Caco-2 (cell line): ENCODE measurements at regions not wholly inside any gene's neighbourhood (a gene's known extent, or its start where the extent isn't known, plus 50 kb on each side); places are given as distances from the start of the nearest gene placed in this dataset.

Experiments
- BruUV-seq: library from RNA; stranded (reverse); fragments of 400-500 nt; replicated peaks from 2 replicates; lab custom pipeline; 2021; lab: Mats Ljungman, UMichigan
- CTCF ChIA-PET: fragments of 300-600 bp; sonication (Branson Sonifier 250); formaldehyde crosslinking; loops from one replicate; lab custom pipeline; 2022; ENCODE audit warnings: antibody characterized with exemption; lab: Charles Lee
- POLR2A ChIA-PET: fragments of 300-600 bp; sonication (Branson Sonifier 250); formaldehyde crosslinking; loops from one replicate; lab custom pipeline; 2022; ENCODE audit warnings: antibody characterized with exemption; lab: Charles Lee
- DNase-seq, 2 experiments: peaks; one replicate each; pipeline versions ENCODE4 v3.0.0 to v3.0.0-alpha.2; 2020 to 2022
- H3K27me3 ChIP-seq: replicated peaks from 2 replicates; pipeline ENCODE4 v1.6.0; 2011; ENCODE audit warnings: low read length; ENCODE audit not compliant: control insufficient read depth, insufficient read depth
- H3K36me3 ChIP-seq: 2 replicates; pipeline ENCODE4 v1.5.1; 2011; ENCODE audit warnings: low read length; ENCODE audit not compliant: control insufficient read depth, insufficient read depth
- H3K4me1 ChIP-seq: fragments of 250-450 bp; sonication (Bioruptor Pico); 2 replicates; pipeline ENCODE4 v1.5.1; 2020; ENCODE audit warnings: mild to moderate bottlenecking
- H3K4me3 ChIP-seq: 2 replicates; pipeline ENCODE4 v1.5.1; 2011; ENCODE audit warnings: low read depth, mild to moderate bottlenecking, control low read depth, low read length
- H3K9me3 ChIP-seq: fragments of 250-450 bp; sonication (Bioruptor Pico); 2 replicates; pipeline ENCODE4 v1.5.1; 2020; ENCODE audit warnings: mild to moderate bottlenecking, moderate library complexity
- H3K27ac Mint-ChIP-seq: one replicate; pipeline ENCODE4 v1.8.0; 2022; ENCODE audit warnings: mixed read lengths; ENCODE audit not compliant: unreplicated experiment
- H3K27me3 Mint-ChIP-seq: one replicate; pipeline ENCODE4 v1.8.0; 2022; ENCODE audit warnings: mixed read lengths; ENCODE audit not compliant: insufficient read depth, unreplicated experiment
- H3K36me3 Mint-ChIP-seq: one replicate; pipeline ENCODE4 v1.8.0; 2022; ENCODE audit warnings: mild to moderate bottlenecking, mixed read lengths; ENCODE audit not compliant: insufficient read depth, unreplicated experiment
- H3K4me1 Mint-ChIP-seq: one replicate; pipeline ENCODE4 v1.8.0; 2022; ENCODE audit warnings: low read depth, mixed read lengths; ENCODE audit not compliant: unreplicated experiment
- H3K4me3 Mint-ChIP-seq: one replicate; pipeline ENCODE4 v1.8.0; 2022; ENCODE audit warnings: mild to moderate bottlenecking, moderate library complexity, mixed read lengths; ENCODE audit not compliant: unreplicated experiment
- H3K9me3 Mint-ChIP-seq: one replicate; pipeline ENCODE4 v1.8.0; 2022; ENCODE audit warnings: mixed read lengths; ENCODE audit not compliant: unreplicated experiment
- CTCF ChIP-seq, 2 experiments: fragments of 200-600 bp in 1 of 2; IDR thresholded peaks; 1 replicate in 1 of 2; 2 replicates in 1 of 2; pipeline versions ENCODE4 v1.5.1 to v1.8.0; 2011 to 2022; ENCODE audit warnings: antibody characterized with exemption in 1 of 2, control low read depth in 1 of 2, inconsistent platforms in 1 of 2, low read depth in 1 of 2, low read length in 1 of 2, mild to moderate bottlenecking in 1 of 2, moderate library complexity in 1 of 2; ENCODE audit not compliant: insufficient read depth in 1 of 2, severe bottlenecking in 1 of 2, unreplicated experiment in 1 of 2
- intact Hi-C: fragments of 100-400 bp; cut with micrococcal nuclease; formaldehyde crosslinking; loops from one replicate; pipeline ENCODE4 v1.10.0; 2022; ENCODE audit not compliant: unreplicated experiment

GRCh38 chr17:65290056-65290455, 152.9 kb downstream of the RGS9 start:
- H3K9me3 ChIP-seq, result no peaks in the 10 kb centered on the region
- Mint-ChIP-seq H3K4me3 (no peak overlapping the region), H3K27ac (no peak overlapping the region), H3K4me1 (peaks cover 15% of the 10 kb centered on the region), H3K36me3 (no peaks in the 10 kb centered on the region), H3K27me3 (no peaks in the 10 kb centered on the region), H3K9me3 (peaks cover 3% of the 10 kb centered on the region)
- TF ChIP-seq CTCF (IDR thresholded peaks at IDR 0.05; ENCODE audit: insufficient read depth in 1 of 2, low read depth in 1 of 2, low read length in 1 of 2, severe bottlenecking in 1 of 2, unreplicated experiment in 1 of 2), result no peak
- no peaks in the 10 kb centered on the region for H3K27me3 ChIP-seq
- H3K36me3 ChIP-seq, result no peaks in the 10 kb centered on the region
- DNase-seq, result peak; percentile 37 to 48
- no TSS peak for BruUV-seq
- H3K4me3 ChIP-seq, result no peak overlapping the region
- ChIA-PET POLR2A (no interaction called here), CTCF (no interaction called here)
- intact Hi-C loops, result loop anchor here (5.0 to 10.0 kb wide), 4 partner anchors 115 to 877 kb away; no protein-coding TSS in a partner anchor
- peaks cover 16% of the 10 kb centered on the region for H3K4me1 ChIP-seq

- ChIA-PET CTCF (no interaction called here), POLR2A (interaction anchor here (0.7 kb wide), 1 partner anchor 334 kb away, joined by 4 read pairs; no protein-coding TSS in a partner anchor)
- no TSS peak for BruUV-seq
- Histone ChIP-seq H3K9me3 (no peaks in the 10 kb centered on the region; the same call in 1 of the 2 replicates), H3K27me3 (no peaks in the 10 kb centered on the region), H3K4me3 (no peak overlapping the region), H3K4me1 (peaks cover 16% of the 10 kb centered on the region), H3K36me3 (no peaks in the 10 kb centered on the region)
- Mint-ChIP-seq H3K9me3 (peaks cover 8% of the 10 kb centered on the region), H3K36me3 (no peaks in the 10 kb centered on the region), H3K4me3 (no peak overlapping the region), H3K27me3 (no peaks in the 10 kb centered on the region), H3K27ac (no peak overlapping the region), H3K4me1 (peaks cover 7% of the 10 kb centered on the region)
- TF ChIP-seq CTCF (IDR thresholded peaks at IDR 0.05; ENCODE audit: insufficient read depth in 1 of 2, low read depth in 1 of 2, low read length in 1 of 2, severe bottlenecking in 1 of 2, unreplicated experiment in 1 of 2), result no peak
- peak in 1 of 2 experiments; percentile 57 for DNase-seq
- intact Hi-C loops, result no loop called here
Measured at GRCh38 chr17:65287040-65287439, 149.9 kb downstream of the RGS9 start.

GRCh38 chr17:65283704-65284103, 146.5 kb downstream of the RGS9 start:
- Mint-ChIP-seq H3K36me3 (no peaks in the 10 kb centered on the region), H3K9me3 (peaks cover 8% of the 10 kb centered on the region), H3K27ac (no peak overlapping the region), H3K27me3 (no peaks in the 10 kb centered on the region), H3K4me3 (no peak overlapping the region), H3K4me1 (no peaks in the 10 kb centered on the region)
- Histone ChIP-seq H3K36me3 (no peaks in the 10 kb centered on the region), H3K27me3 (no peaks in the 10 kb centered on the region), H3K9me3 (no peaks in the 10 kb centered on the region; the same call in 1 of the 2 replicates), H3K4me1 (peaks cover 7% of the 10 kb centered on the region; the same call in 1 of the 2 replicates), H3K4me3 (no peak overlapping the region)
- POLR2A ChIA-PET, result no interaction called here
- CTCF ChIA-PET, result no interaction called here
- no peak for DNase-seq
- BruUV-seq, result no TSS peak
- TF ChIP-seq CTCF (IDR thresholded peaks at IDR 0.05; ENCODE audit: insufficient read depth in 1 of 2, low read depth in 1 of 2, low read length in 1 of 2, severe bottlenecking in 1 of 2, unreplicated experiment in 1 of 2), result no peak
- intact Hi-C loops, result no loop called here
